ENCODE measurements at regions not wholly inside any gene's neighbourhood (a gene's known extent, or its start where the extent isn't known, plus 50 kb on each side); places are given as distances from the start of the nearest gene placed in this dataset.

DNA sequence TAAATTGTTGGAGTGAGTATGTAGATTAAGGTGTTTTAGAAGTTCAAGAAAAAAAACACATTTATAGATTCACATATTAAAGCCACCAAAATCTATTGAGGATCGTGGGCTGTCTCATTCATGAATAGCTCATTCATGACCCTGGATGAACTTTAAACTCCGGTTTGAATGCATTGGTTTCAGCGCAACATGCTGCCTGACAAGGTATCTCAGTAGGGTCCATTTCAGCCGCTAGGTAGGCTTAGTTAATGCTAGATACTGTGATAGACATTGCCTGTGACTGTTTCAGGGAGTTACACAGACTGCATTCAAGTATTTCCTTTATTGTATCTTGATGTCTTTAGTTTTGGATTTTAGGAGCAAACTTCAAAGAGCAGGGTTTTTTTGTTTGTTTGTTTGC is 140.5 kb upstream of the POGK start:
- no peak overlapping the region for H3K4me3 ChIP-seq (ENCODE audit: low read length)
- H2AFZ ChIP-seq (ENCODE audit: low read depth, low read length), result no peak overlapping the region
- no peaks in the 10 kb centered on the region for H3K9me2 ChIP-seq (ENCODE audit: insufficient read depth, low read length)
- H3K4me2 ChIP-seq (ENCODE audit: low read length), result no peak overlapping the region
- H3K79me2 ChIP-seq (replicated peaks; ENCODE audit: insufficient read depth, low read length), result no peaks in the 10 kb centered on the region
- H3K27ac ChIP-seq (ENCODE audit: low read length), result no peak overlapping the region
- no peaks in the 10 kb centered on the region for H3K36me3 ChIP-seq (ENCODE audit: insufficient read depth, low read length)
- H3F3A ChIP-seq (ENCODE audit: insufficient read depth, low read length, poor library complexity, severe bottlenecking), result no peaks in the 10 kb centered on the region
- H4K20me1 ChIP-seq (ENCODE audit: insufficient read depth), result no peaks in the 10 kb centered on the region
- no peaks in the 10 kb centered on the region for H3K27me3 ChIP-seq (ENCODE audit: insufficient read depth, low read depth, low read length)
- TF ChIP-seq, protein P1, sequence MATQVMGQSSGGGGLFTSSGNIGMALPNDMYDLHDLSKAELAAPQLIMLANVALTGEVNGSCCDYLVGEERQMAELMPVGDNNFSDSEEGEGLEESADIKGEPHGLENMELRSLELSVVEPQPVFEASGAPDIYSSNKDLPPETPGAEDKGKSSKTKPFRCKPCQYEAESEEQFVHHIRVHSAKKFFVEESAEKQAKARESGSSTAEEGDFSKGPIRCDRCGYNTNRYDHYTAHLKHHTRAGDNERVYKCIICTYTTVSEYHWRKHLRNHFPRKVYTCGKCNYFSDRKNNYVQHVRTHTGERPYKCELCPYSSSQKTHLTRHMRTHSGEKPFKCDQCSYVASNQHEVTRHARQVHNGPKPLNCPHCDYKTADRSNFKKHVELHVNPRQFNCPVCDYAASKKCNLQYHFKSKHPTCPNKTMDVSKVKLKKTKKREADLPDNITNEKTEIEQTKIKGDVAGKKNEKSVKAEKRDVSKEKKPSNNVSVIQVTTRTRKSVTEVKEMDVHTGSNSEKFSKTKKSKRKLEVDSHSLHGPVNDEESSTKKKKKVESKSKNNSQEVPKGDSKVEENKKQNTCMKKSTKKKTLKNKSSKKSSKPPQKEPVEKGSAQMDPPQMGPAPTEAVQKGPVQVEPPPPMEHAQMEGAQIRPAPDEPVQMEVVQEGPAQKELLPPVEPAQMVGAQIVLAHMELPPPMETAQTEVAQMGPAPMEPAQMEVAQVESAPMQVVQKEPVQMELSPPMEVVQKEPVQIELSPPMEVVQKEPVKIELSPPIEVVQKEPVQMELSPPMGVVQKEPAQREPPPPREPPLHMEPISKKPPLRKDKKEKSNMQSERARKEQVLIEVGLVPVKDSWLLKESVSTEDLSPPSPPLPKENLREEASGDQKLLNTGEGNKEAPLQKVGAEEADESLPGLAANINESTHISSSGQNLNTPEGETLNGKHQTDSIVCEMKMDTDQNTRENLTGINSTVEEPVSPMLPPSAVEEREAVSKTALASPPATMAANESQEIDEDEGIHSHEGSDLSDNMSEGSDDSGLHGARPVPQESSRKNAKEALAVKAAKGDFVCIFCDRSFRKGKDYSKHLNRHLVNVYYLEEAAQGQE (IDR thresholded peaks at IDR 0.05; ENCODE audit: borderline replicate concordance), result no peak
- TF ChIP-seq POLR2AphosphoS5 (IDR thresholded peaks at IDR 0.05), result no peak
- TF ChIP-seq EZH2 (IDR thresholded peaks at IDR 0.05; ENCODE audit: borderline replicate concordance, insufficient read depth, low read length, poor library complexity, severe bottlenecking), result no peak
- no peak for TF ChIP-seq TAF1 (IDR thresholded peaks at IDR 0.05; ENCODE audit: low read depth)
- TF ChIP-seq, protein P2, sequence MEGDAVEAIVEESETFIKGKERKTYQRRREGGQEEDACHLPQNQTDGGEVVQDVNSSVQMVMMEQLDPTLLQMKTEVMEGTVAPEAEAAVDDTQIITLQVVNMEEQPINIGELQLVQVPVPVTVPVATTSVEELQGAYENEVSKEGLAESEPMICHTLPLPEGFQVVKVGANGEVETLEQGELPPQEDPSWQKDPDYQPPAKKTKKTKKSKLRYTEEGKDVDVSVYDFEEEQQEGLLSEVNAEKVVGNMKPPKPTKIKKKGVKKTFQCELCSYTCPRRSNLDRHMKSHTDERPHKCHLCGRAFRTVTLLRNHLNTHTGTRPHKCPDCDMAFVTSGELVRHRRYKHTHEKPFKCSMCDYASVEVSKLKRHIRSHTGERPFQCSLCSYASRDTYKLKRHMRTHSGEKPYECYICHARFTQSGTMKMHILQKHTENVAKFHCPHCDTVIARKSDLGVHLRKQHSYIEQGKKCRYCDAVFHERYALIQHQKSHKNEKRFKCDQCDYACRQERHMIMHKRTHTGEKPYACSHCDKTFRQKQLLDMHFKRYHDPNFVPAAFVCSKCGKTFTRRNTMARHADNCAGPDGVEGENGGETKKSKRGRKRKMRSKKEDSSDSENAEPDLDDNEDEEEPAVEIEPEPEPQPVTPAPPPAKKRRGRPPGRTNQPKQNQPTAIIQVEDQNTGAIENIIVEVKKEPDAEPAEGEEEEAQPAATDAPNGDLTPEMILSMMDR (IDR thresholded peaks at IDR 0.05; ENCODE audit: poor library complexity, severe bottlenecking), result no peak
- no peaks in the 10 kb centered on the region for H3K9me3 ChIP-seq (ENCODE audit: low read length)
- no peak overlapping the region for H3K9ac ChIP-seq (ENCODE audit: low read length)

DNA sequence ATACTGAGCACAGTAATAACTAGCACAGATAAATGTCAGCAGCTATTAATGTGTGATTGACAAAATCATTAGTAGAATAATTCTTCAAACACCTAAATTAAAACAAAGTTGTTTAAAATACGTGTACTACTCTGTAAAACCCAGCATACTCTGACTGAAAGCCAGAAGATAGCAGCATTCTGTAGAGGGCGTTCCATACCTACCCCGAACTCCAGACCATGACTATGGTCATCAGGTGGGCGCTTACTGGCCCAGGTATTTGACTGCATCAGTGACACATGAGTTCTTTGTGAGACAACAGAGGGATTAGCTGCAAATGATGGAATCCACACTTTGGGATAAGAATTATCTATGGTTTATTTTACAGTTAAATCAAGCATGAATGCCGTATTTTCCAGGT is 139.7 kb upstream of the POGK start:
- TF ChIP-seq TAF1 (IDR thresholded peaks at IDR 0.05; ENCODE audit: low read depth), result no peak
- no peak for TF ChIP-seq EP300 (conservative IDR thresholded peaks at IDR 0.05; ENCODE audit: poor library complexity, severe bottlenecking)
- no peak for TF ChIP-seq MXI1 (conservative IDR thresholded peaks at IDR 0.05; ENCODE audit: poor library complexity, severe bottlenecking)
- TF ChIP-seq, protein P2 (IDR thresholded peaks at IDR 0.05; ENCODE audit: poor library complexity, severe bottlenecking), result no peak
- TF ChIP-seq EZH2 (IDR thresholded peaks at IDR 0.05; ENCODE audit: borderline replicate concordance, insufficient read depth, low read length, poor library complexity, severe bottlenecking), result no peak
- TF ChIP-seq, protein P1 (IDR thresholded peaks at IDR 0.05; ENCODE audit: borderline replicate concordance), result no peak
- TF ChIP-seq SMC3 (conservative IDR thresholded peaks at IDR 0.05; ENCODE audit: poor library complexity), result no peak
- TF ChIP-seq RAD21 (conservative IDR thresholded peaks at IDR 0.05), result no peak
- TF ChIP-seq POLR2AphosphoS5 (IDR thresholded peaks at IDR 0.05), result no peak
- Histone ChIP-seq H3K9ac (ENCODE audit: low read length) (no peak overlapping the region), H2AFZ (ENCODE audit: low read depth, low read length) (no peak overlapping the region), H3K9me3 (ENCODE audit: low read length) (no peaks in the 10 kb centered on the region), H3K9me2 (ENCODE audit: insufficient read depth, low read length) (no peaks in the 10 kb centered on the region), H4K20me1 (ENCODE audit: insufficient read depth) (no peaks in the 10 kb centered on the region), H3K4me3 (ENCODE audit: low read length) (no peak overlapping the region), H3K36me3 (ENCODE audit: insufficient read depth, low read length) (no peaks in the 10 kb centered on the region), H3K27ac (ENCODE audit: low read length) (no peak overlapping the region), H3K27me3 (ENCODE audit: insufficient read depth, low read depth, low read length) (no peaks in the 10 kb centered on the region), H3K4me2 (ENCODE audit: low read length) (no peak overlapping the region), H3F3A (ENCODE audit: insufficient read depth, low read length, poor library complexity, severe bottlenecking) (no peaks in the 10 kb centered on the region), H3K79me2 (replicated peaks; ENCODE audit: insufficient read depth, low read length) (no peaks in the 10 kb centered on the region)

Data from neural cell (in vitro differentiated cells).